GM21360 (cell line): ENCODE measurements at regions not wholly inside any gene's neighbourhood (a gene's known extent, or its start where the extent isn't known, plus 50 kb on each side); places are given as distances from the start of the nearest gene placed in this dataset.

ENCODE experiments used
- ATAC-seq: cut with Tn5 transposase; IDR thresholded peaks from one replicate; pipeline ENCODE4 v1.9.1; 2021; ENCODE audit warnings: mild to moderate bottlenecking, moderate library complexity; ENCODE audit not compliant: unreplicated experiment

DNA sequence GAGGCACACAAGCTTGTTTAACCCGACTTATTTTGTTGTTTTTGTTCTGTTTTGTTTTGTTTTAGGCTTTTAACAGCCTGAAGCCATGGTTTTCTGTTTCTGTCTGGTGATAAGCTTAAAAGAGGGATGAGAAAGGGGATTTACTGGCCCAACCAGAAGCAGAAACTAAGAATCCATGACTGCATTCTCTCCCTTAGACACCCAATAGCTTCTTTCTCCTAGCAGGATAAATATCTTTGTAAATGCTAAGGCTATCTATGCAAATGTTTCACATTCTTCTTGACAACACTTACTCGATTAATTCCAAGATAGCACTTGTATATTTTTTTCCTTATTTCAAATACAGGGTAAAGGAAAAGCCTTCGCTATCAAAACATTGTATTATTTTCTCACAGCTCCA, 53.7 kb upstream of the SMAD1 start:
- no peak for ATAC-seq

DNA sequence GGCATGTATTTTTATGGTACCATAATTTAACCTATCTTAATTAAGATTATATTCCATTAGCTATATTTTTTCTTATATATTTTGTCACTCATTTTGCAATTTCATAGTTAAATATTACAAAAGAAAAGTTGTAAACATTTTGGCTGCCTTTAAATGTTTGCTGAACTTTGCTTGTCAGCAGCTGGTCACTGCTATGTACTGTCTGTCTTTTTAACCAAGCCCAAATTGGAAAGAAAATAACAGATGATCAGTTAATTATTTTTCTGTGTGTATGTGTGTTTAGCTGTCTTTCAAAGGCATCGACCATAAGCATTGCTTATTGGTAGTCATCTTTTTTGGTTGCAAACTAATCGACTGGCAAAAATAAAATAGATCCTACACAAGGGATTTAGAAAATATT, 54.4 kb upstream of the SMAD1 start:
- ATAC-seq, result no peak

DNA sequence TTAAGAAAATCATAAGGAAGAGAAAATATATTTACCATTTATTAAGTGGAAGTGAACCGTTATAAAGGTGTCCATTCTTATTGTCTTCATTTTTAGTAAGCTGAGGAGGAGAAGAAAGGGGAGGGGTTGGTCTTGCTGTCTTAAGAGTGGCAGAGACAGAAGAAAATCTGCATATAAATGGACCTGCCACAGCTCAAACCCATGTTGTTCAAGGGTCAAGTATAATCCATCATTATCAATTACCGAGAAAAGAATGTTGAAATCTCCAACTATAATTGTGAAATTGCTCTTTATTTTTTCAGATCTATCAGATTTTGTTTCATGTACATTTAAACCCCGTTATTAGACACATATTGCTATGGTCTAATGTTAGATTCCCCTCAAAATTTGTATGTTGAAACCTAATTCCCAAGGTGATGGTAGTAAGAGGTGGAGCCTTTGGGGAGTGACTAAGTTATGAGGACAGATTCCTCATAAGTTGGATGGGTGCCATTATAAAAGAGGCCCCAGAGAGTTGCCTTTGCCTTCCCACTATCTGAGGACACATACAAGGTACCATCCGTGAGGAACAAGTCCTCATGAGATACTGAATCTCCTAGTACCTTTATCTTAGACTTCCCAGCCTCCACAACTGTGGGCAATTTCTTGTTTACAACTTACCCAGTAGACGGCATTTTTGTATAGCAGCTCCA, 58.5 kb upstream of the SMAD1 start:
- ATAC-seq, result no peak

DNA sequence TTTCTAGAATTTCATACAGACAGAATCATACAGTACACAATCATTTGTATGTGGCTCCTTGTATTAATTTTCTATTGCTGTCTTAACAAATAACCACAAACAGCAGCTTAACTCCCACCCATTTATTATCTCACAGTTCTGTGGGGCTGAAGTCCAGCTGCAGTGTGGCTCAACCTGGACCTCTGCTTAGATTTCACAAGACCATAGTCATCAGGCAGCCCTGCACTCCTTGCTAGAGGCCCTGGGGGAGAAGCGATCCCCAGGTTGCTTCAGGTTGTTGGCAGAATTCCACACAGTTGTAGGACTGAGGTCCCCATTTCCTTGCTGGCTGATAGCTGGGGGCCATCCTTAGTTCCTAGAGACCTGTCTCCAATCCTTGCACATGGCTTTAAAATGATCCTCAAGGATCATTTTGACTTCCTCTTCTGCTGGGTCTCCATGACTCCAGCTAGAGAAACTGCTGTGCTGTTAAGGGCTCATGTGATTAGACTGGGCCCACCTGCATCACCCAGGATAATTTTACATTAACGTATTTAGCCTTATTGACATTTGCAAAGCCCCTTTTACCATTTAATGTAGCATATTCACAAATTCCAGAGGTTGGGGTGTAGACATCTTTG, 60.9 kb upstream of the SMAD1 start:
- ATAC-seq, result no peak

DNA sequence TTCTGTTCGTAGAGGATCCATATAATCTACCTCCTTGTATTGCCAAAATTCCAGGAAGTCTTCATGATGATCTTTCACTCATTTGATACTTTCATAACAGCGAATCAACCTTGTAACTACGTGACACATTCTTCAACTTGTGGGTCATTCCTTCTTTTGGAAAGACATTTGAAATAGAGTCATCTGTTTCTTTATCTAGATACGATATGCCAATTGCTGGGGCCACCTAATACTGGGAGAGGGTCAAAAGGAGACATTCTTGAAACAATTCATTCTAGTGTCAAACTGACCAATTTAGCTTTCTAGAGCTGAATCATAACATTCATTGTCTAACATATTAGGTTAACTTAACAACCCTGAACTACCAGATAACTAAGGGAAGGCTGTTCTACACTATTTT, 62.9 kb upstream of the SMAD1 start:
- ATAC-seq, result no peak

DNA sequence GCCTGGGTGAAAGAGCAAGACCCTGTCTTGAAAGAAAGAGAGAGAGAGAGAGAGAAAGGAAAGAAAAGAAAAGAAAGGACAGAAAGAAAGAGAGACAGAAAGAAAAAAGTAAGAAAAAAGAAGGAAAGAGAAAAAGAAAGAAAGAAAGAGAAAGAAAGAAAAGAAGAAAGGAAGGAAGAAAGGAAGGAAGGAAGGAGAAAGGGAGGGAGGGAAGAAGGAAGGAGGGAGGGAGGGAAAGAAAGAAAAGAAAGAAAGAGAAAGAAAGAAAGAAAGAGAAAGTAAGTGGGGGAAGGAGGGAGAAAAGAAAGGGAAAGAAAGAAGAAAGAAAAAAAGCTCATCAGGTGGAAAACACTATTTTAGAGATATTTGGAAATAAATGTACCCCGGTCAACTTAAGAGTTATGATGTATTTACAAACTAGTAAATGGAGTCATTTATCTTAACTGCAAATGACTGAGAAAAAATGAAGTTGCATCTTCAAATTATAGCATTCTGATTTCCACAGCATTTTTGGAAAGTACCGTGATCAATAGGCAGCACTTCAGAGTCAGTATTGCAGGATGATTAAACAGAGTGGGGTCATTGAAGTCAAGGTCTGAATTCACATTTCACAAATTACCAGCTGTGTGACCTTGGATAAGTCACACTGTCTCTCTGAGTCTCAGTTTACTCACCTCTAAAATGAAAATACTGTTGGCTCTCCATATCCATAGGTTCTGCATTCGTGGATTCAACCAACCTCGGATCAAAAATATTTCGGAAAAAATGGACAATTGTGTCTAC, 64.1 kb upstream of the SMAD1 start:
- ATAC-seq, result no peak

DNA sequence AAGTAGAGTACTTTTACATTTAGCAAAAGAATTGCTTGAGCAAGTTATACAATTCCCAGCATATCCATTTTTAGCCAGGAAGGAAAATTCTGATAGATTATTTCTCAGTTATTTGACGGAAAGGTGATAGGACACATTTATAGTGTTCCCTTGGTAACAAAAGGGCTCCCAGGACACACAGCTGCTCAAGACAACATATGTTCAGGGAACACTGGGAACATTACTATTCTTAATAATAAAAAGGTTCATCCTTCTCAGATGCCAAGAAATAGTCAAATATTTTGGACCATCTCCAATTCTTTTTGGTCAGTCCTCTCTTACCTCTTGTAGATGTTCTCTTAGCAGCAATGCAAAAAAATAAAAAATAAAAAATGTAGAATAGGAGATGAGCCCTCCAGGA, 66.8 kb upstream of the SMAD1 start:
- no peak for ATAC-seq

DNA sequence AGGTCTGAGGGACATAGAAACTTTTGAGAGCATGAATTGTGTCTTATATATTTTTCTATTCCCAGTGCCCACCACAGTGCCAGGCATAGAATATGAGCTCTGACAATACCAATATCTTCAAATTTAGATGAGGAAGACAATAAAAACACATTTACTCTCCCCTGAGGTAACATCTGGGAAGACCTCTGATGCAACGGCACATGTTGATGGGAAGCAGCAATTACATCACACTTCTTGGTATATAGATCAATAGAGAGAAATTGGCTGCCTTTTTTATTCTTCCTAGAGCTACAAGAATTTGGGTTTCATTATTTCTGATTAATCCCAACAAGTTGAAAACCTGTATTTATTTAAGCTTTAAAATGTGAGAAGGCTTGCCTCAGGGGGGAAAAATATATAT, 67.4 kb upstream of the SMAD1 start:
- ATAC-seq, result no peak

DNA sequence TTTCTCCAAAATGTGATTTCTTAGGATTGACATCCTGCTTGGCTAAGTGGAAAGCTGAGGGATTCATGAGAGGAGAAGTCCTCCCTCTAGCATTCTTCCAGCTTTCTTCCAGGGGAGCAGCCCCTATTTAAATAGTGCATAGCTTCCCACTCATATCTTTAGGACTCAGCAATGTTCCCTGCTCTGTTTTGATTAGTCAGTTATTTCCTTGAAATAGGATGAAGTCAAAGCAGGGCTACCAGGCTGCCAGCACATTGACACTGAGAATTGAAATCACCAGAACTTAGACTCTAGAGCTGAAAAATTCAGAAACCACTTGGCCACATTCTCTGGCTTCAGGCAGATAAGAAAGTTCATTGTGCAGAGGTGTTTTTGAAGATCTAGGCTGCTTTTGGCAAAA, 74.7 kb upstream of the SMAD1 start:
- no peak for ATAC-seq

DNA sequence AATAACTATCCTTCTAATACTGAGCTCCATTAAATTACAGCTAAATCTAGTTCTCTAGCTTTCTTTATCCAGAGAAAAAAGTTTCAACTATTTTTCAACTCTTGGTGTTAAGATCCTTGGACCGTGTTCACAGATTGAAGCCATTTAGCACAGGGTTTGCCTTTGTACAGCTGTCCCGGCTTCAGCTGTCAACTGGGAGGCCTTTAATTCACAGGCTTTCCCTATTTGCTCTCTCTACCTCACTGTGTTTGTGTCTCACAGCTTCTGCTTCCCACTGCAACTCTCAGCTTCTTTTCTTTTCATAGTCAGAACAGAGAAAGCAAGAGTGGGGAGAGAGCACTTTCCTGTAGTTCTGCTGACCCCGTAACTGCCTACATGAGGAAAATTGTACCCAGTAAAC, 76.9 kb upstream of the SMAD1 start:
- no peak for ATAC-seq

DNA sequence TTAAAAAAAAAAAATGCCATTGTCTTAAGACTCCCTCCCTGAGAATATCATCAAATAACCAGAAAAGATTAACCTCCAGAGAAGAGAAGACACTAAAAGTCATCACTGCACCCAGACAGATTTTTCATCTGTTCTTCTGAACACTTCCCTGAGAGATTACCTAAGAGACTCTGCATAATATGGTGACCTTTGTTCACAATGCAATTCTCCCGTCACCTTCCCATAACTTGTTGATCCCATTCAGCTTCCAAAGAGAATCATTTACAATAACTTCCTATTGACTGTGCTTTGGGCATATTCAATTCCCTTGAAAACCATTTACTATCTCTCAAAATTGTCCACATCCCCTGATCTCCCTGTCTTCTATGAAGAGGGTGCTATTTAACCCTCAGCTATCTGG, 85.1 kb upstream of the SMAD1 start:
- no peak for ATAC-seq

DNA sequence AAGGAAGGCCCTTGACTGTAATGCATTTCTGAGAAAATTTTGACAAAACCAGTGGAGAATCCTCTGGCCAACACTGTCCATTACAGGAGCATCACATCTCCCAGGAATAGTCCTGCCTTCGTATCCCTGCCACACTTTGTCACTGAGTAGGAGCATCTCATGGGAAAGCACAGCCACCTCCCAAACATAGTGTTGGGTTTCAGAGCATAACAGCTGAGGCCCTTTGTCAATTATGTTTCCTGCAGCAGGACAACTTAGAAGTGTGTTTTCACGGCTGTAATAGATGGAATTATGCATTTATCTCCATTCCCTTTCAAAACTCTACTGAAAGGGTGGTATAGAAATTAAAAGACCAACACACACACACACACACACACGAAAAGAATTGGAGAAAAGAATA, 91.1 kb upstream of the SMAD1 start:
- ATAC-seq, result no peak

DNA sequence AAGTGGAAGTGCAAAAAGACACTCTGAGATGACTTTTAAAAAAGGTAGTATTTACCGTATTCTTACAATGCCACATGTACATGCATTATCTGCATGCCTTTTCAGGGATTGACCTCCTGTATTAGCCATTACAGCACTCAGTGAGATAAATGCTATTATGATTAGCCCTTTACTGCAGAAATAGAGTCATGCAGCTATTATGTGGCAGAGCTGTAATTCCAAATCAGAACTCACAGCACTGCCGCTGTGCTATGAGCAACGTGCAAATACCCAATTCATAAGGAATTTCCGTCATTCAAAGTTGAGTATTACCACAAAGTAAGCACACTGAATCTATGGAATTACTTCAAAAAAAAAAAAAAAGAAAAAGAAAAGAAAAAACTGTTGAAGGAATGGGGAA, 92.1 kb upstream of the SMAD1 start:
- ATAC-seq, result no peak

DNA sequence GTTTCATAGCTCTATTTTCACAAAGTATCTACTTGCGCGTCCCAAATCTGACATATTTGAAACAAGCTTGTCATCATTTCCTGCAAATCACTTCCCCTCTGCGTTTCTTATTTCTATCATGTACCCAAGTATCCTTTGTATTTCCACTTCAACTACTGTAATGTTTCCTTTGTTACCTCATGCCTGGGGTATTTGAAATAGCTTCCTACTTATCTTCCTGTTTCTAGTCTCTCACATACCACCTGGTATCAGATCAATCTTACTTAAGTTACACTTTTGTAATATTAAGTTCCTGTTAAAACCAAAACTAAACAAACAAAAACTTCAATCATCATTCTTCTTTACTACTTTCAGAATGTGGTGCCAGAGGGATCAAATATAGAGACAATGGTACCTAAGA, 93.6 kb upstream of the SMAD1 start:
- no peak for ATAC-seq

DNA sequence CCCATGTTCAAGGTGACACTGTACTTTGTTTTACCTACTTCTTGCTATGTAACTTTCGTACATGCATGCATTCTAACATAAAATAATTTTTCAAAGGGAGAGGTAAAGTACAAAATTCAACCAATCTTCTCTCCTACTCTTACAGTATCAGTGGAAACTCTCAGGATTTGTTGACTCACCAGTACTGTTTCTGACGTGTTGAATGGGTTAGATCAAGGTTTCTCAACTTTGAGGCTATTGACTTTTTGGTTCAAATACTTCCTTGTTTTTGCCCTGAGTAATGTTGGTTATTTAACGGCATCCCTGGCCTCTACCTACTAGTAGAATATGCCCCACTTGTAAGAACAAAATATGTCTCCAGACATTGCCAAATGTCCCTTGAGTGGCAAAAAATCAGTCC, 94.6 kb upstream of the SMAD1 start:
- no peak for ATAC-seq

DNA sequence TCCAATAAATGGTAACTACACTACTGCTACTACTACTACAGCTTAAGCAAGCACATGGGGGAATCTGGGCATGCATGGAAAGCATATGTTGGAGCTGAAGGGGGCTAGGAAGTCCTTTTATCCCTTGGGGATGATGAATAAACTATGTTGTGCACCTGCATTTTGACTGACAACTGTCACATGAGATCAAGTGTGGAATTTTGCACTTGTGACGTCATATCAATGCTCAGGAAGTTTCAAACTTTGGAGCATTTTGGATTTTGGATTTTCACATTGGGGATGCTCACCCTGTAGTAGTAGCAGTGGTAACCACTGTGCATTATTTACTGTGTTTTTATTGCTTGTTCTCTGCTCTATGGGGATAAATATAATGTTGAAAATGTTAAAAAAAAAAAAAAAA, 100.5 kb upstream of the SMAD1 start:
- ATAC-seq, result no peak

DNA sequence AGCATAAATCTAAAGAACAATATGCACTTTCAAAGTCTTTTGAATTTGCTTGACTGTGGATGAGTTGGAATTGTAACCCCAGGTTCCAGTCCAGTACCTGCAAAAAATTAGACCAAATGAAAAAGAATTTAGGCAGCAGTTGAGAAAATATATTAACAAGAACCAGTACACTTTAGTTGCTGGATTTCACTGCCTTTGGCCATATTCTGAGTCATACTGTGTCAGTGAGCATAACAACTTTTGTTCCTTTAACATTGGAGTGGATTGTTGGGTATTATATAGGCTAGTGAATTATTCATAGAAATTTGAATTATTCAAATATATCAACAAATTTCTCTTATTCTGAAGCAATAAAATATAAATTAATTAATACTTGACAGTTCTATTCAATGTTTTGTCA, 101.5 kb upstream of the SMAD1 start:
- ATAC-seq, result no peak

DNA sequence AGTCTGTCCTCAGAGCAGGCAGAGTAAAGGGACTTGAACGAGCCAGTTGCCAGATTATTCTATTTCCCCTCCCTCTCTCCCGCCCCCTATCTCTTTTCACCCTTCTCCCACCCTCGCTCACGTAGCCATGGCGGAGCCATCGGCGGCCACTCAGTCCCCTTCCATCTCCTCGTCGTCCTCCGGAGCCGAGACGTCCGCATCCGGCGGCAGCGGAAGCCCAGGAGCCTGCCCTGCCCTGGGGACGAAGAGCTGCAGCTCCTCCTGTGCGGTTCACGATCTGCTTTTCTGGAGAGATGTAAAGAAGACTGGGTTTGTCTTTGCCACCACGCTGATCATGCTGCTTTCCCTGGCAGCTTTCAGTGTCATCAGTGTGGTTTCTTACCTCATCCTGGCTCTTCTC, 106.2 kb upstream of the SMAD1 start:
- no peak for ATAC-seq

DNA sequence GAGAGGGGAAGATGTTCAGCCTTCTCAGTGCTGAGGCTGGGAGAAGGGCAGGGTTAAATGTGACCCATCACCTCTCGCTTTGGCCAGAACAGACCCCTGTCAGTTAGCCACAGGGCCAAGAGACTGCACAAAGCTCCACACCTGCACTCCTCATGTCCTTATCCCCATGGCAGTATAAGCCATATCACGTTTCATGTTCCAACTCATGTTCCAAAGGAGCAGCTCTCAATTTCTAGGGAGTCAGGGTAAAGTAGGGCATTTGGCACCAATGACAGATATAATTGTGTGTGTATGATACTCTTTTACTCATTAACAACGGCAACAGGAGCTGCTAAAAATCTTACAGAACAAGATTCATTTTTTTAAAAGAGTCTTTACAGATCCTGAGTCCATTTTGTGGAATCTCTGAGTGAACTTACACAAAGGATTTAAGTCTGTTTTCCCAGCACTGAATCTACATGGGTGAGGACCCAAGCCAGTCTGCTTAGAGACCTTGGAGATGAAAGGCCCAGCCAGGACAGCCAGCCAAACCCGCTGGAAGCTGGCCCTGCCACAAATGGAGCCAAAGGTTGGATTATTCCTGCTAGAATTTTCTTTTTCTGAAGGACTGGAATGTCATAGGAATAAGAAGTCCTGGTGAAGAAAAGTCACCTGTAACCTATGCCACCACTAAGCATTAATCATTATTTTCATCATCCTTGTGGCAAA, 129.1 kb upstream of the SMAD1 start:
- ATAC-seq, result no peak

DNA sequence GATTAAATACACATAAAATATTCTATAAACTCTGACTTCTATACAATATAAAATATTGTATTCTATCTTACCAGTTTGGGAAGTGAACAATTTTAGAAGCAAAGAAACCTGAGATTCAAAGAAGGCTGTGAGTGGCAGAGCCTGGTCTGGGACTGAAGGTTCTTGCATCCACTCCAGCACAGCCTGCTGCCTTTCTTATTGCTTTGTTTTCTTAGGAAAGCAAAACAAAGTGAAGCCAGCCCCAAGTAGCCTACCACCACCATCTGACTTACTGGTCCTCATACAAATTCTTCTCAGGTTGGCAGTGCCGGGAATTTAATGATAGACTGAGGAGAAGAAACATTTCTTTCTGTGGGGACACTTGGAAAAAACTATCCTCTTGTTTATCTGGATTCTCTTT, 129.7 kb upstream of the SMAD1 start:
- ATAC-seq, result no peak

DNA sequence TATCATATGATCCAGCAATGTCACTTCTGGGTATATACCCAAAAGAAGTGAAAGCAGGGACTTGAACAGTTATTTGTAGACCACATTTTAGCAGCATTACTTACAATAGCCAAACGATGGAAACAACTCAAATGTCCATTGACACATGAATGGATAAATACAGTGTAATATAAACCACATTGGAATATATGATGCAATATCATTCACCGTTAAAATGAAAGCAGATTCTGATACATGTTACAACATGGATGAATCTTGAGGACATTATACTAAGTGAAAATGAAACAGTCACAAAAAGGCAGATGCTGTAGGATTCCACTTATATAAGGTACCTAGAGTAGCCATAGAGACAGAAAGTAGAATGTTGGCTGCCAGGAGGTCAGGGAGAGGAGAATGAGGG, 130.5 kb upstream of the SMAD1 start:
- no peak for ATAC-seq

DNA sequence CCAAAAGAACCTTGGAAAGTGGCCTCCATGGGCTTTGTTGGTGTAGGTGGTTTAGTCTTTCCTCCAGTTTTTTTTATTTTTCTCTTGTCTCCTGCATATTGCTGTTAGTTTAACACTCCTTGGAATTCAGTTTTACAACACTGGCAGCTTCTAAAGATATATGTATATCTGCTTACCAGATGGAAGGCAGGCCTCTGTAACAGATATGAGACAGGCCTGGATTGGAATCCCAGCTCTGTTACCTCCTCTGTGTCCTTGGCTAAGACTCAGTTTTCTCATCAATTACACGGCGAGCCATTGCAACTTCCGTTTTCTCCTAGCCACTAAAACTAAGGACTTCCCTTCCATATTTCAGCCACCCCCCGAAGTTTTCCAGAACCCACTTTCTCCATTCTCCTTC, 133.4 kb upstream of the SMAD1 start:
- ATAC-seq, result no peak
